ENCODE measurements at regions not wholly inside any gene's neighbourhood (a gene's known extent, or its start where the extent isn't known, plus 50 kb on each side); places are given as distances from the start of the nearest gene placed in this dataset.

- no peak overlapping the region for H3K4me3 Mint-ChIP-seq (ENCODE audit: unreplicated experiment)
- ChIA-PET POLR2A (no interaction called here), CTCF (no interaction called here)
- DNase-seq (ENCODE audit: unreplicated experiment), result no peak
- H3K27ac Mint-ChIP-seq (ENCODE audit: low read depth, unreplicated experiment), result no peak overlapping the region
- H3K9me3 Mint-ChIP-seq (ENCODE audit: unreplicated experiment), result peaks cover 55% of the 10 kb centered on the region
- H3K27me3 Mint-ChIP-seq (ENCODE audit: insufficient read depth, unreplicated experiment), result no peaks in the 10 kb centered on the region
- no peak for TF ChIP-seq CTCF (IDR thresholded peaks at IDR 0.05; ENCODE audit: unreplicated experiment)
- no TSS peak for BruUV-seq (replicated peaks)
- H3K36me3 Mint-ChIP-seq (ENCODE audit: insufficient read depth, unreplicated experiment), result peaks cover 14% of the 10 kb centered on the region
- intact Hi-C loops (cut with micrococcal nuclease), result no loop called here
- H3K4me1 Mint-ChIP-seq (ENCODE audit: insufficient read depth, unreplicated experiment), result no peaks in the 10 kb centered on the region
Measured at GRCh38 chr19:28218728-28219127, 994.2 kb downstream of the UQCRFS1 start.

- DNase-seq (ENCODE audit: unreplicated experiment), result no peak
- no TSS peak for BruUV-seq (replicated peaks)
- intact Hi-C loops (cut with micrococcal nuclease), result no loop called here
- Mint-ChIP-seq H3K9me3 (ENCODE audit: unreplicated experiment) (peaks cover 66% of the 10 kb centered on the region), H3K27me3 (ENCODE audit: insufficient read depth, unreplicated experiment) (no peaks in the 10 kb centered on the region), H3K4me1 (ENCODE audit: insufficient read depth, unreplicated experiment) (no peaks in the 10 kb centered on the region), H3K36me3 (ENCODE audit: insufficient read depth, unreplicated experiment) (peaks cover 12% of the 10 kb centered on the region), H3K4me3 (ENCODE audit: unreplicated experiment) (no peak overlapping the region), H3K27ac (ENCODE audit: low read depth, unreplicated experiment) (no peak overlapping the region)
- CTCF ChIA-PET, result no interaction called here
- TF ChIP-seq CTCF (IDR thresholded peaks at IDR 0.05; ENCODE audit: unreplicated experiment), result no peak
- POLR2A ChIA-PET, result no interaction called here
Measured at GRCh38 chr19:28217022-28217421, 995.9 kb downstream of the UQCRFS1 start.

- Mint-ChIP-seq H3K36me3 (ENCODE audit: insufficient read depth, unreplicated experiment) (peaks cover 7% of the 10 kb centered on the region), H3K4me1 (ENCODE audit: insufficient read depth, unreplicated experiment) (no peaks in the 10 kb centered on the region), H3K27ac (ENCODE audit: low read depth, unreplicated experiment) (no peak overlapping the region), H3K4me3 (ENCODE audit: unreplicated experiment) (no peak overlapping the region), H3K27me3 (ENCODE audit: insufficient read depth, unreplicated experiment) (no peaks in the 10 kb centered on the region), H3K9me3 (ENCODE audit: unreplicated experiment) (peaks cover 52% of the 10 kb centered on the region)
- DNase-seq (ENCODE audit: unreplicated experiment), result no peak
- ChIA-PET CTCF (no interaction called here), POLR2A (no interaction called here)
- intact Hi-C loops (cut with micrococcal nuclease), result no loop called here
- BruUV-seq (replicated peaks), result no TSS peak
- no peak for TF ChIP-seq CTCF (IDR thresholded peaks at IDR 0.05; ENCODE audit: unreplicated experiment)
Measured at GRCh38 chr19:28213470-28214082, 999.4 kb downstream of the UQCRFS1 start.

- POLR2A ChIA-PET, result no interaction called here
- Mint-ChIP-seq H3K27me3 (ENCODE audit: insufficient read depth, unreplicated experiment) (no peaks in the 10 kb centered on the region), H3K27ac (ENCODE audit: low read depth, unreplicated experiment) (no peak overlapping the region), H3K4me3 (ENCODE audit: unreplicated experiment) (no peak overlapping the region), H3K4me1 (ENCODE audit: insufficient read depth, unreplicated experiment) (no peaks in the 10 kb centered on the region), H3K36me3 (ENCODE audit: insufficient read depth, unreplicated experiment) (peaks cover 2% of the 10 kb centered on the region), H3K9me3 (ENCODE audit: unreplicated experiment) (peaks cover 57% of the 10 kb centered on the region)
- TF ChIP-seq CTCF (IDR thresholded peaks at IDR 0.05; ENCODE audit: unreplicated experiment), result no peak
- BruUV-seq (replicated peaks), result no TSS peak
- intact Hi-C loops (cut with micrococcal nuclease), result no loop called here
- DNase-seq (ENCODE audit: unreplicated experiment), result no peak
- CTCF ChIA-PET, result no interaction called here
Measured at GRCh38 chr19:28210886-28211285, 1002.1 kb downstream of the UQCRFS1 start.
